Loucy (cell line): ENCODE measurements at regions not wholly inside any gene's neighbourhood (a gene's known extent, or its start where the extent isn't known, plus 50 kb on each side); places are given as distances from the start of the nearest gene placed in this dataset.

ENCODE experiments used
- CTCF ChIP-seq: fragments of 200-600 bp; sonication (generic); conservative IDR thresholded peaks from 2 replicates; pipeline ENCODE4 v1.5.1; 2014; ENCODE audit warnings: mild to moderate bottlenecking, antibody characterized with exemption, low read length
- EZH2phosphoT487 ChIP-seq: fragments of 200-600 bp; IDR thresholded peaks from 2 replicates; pipeline ENCODE4 v1.6.1; 2018; ENCODE audit warnings: antibody characterized with exemption, mild to moderate bottlenecking, moderate library complexity, borderline replicate concordance

GRCh38 chr18:76759056-76759455 is 63.3 kb upstream of the ZNF236 start:
- no peak for TF ChIP-seq CTCF
- no peak for TF ChIP-seq EZH2phosphoT487
